Stimulated activated naive CD8-positive, alpha-beta T cell treated with anti-CD3 and anti-CD28 coated beads, Interleukin-15, Interleukin-2, amounts not matched to agents 100 ng/mL and 50 ng/mL, for 24 hours (primary cell): ENCODE measurements at regions not wholly inside any gene's neighbourhood (a gene's known extent, or its start where the extent isn't known, plus 50 kb on each side); places are given as distances from the start of the nearest gene placed in this dataset.

Experiments
- H3K27ac Mint-ChIP-seq: one replicate; pipeline ENCODE4 v1.8.0; 2021; ENCODE audit warnings: mild to moderate bottlenecking, mixed read lengths
- H3K27me3 Mint-ChIP-seq: one replicate; pipeline ENCODE4 v1.8.0; 2021; ENCODE audit warnings: mixed read lengths
- H3K36me3 Mint-ChIP-seq: one replicate; pipeline ENCODE4 v1.8.0; 2021; ENCODE audit warnings: low read depth, mixed read lengths
- H3K4me1 Mint-ChIP-seq: one replicate; pipeline ENCODE4 v1.8.0; 2021; ENCODE audit warnings: low read depth, mixed read lengths
- H3K4me3 Mint-ChIP-seq: one replicate; pipeline ENCODE4 v1.8.0; 2021; ENCODE audit warnings: mild to moderate bottlenecking, mixed read lengths
- H3K9me3 Mint-ChIP-seq: one replicate; pipeline ENCODE4 v1.8.0; 2021; ENCODE audit warnings: mixed read lengths

GRCh38 chr4:19945501-19945900, 306.2 kb upstream of the SLIT2 start:
- Mint-ChIP-seq H3K27ac (no peak overlapping the region), H3K4me1 (no peaks in the 10 kb centered on the region), H3K4me3 (no peak overlapping the region), H3K36me3 (no peaks in the 10 kb centered on the region), H3K9me3 (no peaks in the 10 kb centered on the region), H3K27me3 (no peaks in the 10 kb centered on the region)

- H3K27me3 Mint-ChIP-seq = no peaks in the 10 kb centered on the region
These were observed 306.9 kb upstream of the SLIT2 start for GRCh38 chr4:19944806-19945205.

GRCh38 chr4:19944251-19944650, 307.5 kb upstream of the SLIT2 start:
- H3K4me3 Mint-ChIP-seq = no peak overlapping the region
- H3K27me3 Mint-ChIP-seq = no peaks in the 10 kb centered on the region
- H3K36me3 Mint-ChIP-seq = no peaks in the 10 kb centered on the region
- no peak overlapping the region for H3K27ac Mint-ChIP-seq
- H3K4me1 Mint-ChIP-seq = no peaks in the 10 kb centered on the region
- H3K9me3 Mint-ChIP-seq = no peaks in the 10 kb centered on the region

More at GRCh38 chr4:19944806-19945205, 306.9 kb upstream of the SLIT2 start:
- Mint-ChIP-seq H3K9me3 (no peaks in the 10 kb centered on the region), H3K36me3 (no peaks in the 10 kb centered on the region), H3K27ac (no peak overlapping the region), H3K4me1 (no peaks in the 10 kb centered on the region), H3K4me3 (no peak overlapping the region)

GRCh38 chr4:19941434-19941833, 310.3 kb upstream of the SLIT2 start:
- H3K9me3 Mint-ChIP-seq = peaks cover 3% of the 10 kb centered on the region
- H3K27ac Mint-ChIP-seq = no peak overlapping the region
- H3K36me3 Mint-ChIP-seq = no peaks in the 10 kb centered on the region
- no peaks in the 10 kb centered on the region for H3K4me1 Mint-ChIP-seq
- no peaks in the 10 kb centered on the region for H3K27me3 Mint-ChIP-seq
- no peak overlapping the region for H3K4me3 Mint-ChIP-seq

GRCh38 chr4:19940861-19941260, 310.8 kb upstream of the SLIT2 start:
- Mint-ChIP-seq H3K27ac (no peak overlapping the region), H3K4me1 (no peaks in the 10 kb centered on the region), H3K36me3 (no peaks in the 10 kb centered on the region), H3K9me3 (peaks cover 4% of the 10 kb centered on the region), H3K4me3 (no peak overlapping the region), H3K27me3 (no peaks in the 10 kb centered on the region)

- no peak overlapping the region for H3K4me3 Mint-ChIP-seq
- H3K4me1 Mint-ChIP-seq = no peaks in the 10 kb centered on the region
- H3K27ac Mint-ChIP-seq = no peak overlapping the region
- H3K27me3 Mint-ChIP-seq = no peaks in the 10 kb centered on the region
- H3K36me3 Mint-ChIP-seq = no peaks in the 10 kb centered on the region
- H3K9me3 Mint-ChIP-seq = peaks cover 12% of the 10 kb centered on the region
These were observed 315.2 kb upstream of the SLIT2 start for GRCh38 chr4:19936476-19936875.

- no peaks in the 10 kb centered on the region for H3K4me1 Mint-ChIP-seq
- H3K4me3 Mint-ChIP-seq = no peak overlapping the region
- H3K36me3 Mint-ChIP-seq = no peaks in the 10 kb centered on the region
- peaks cover 12% of the 10 kb centered on the region for H3K9me3 Mint-ChIP-seq
- H3K27me3 Mint-ChIP-seq = no peaks in the 10 kb centered on the region
- no peak overlapping the region for H3K27ac Mint-ChIP-seq
These were observed 321.0 kb upstream of the SLIT2 start for GRCh38 chr4:19930742-19931141.

GRCh38 chr4:19927381-19927780, 324.3 kb upstream of the SLIT2 start:
- no peaks in the 10 kb centered on the region for H3K4me1 Mint-ChIP-seq
- H3K36me3 Mint-ChIP-seq = no peaks in the 10 kb centered on the region
- peaks cover 8% of the 10 kb centered on the region for H3K9me3 Mint-ChIP-seq
- H3K27me3 Mint-ChIP-seq = no peaks in the 10 kb centered on the region
- H3K4me3 Mint-ChIP-seq = no peak overlapping the region
- H3K27ac Mint-ChIP-seq = no peak overlapping the region

GRCh38 chr4:19925516-19925915, 326.2 kb upstream of the SLIT2 start:
- H3K36me3 Mint-ChIP-seq = no peaks in the 10 kb centered on the region
- H3K27ac Mint-ChIP-seq = no peak overlapping the region

GRCh38 chr4:19924761-19925160, 326.9 kb upstream of the SLIT2 start:
- Mint-ChIP-seq H3K27ac (no peak overlapping the region), H3K4me3 (no peak overlapping the region), H3K9me3 (peaks cover 8% of the 10 kb centered on the region), H3K27me3 (no peaks in the 10 kb centered on the region), H3K36me3 (no peaks in the 10 kb centered on the region), H3K4me1 (no peaks in the 10 kb centered on the region)

More at GRCh38 chr4:19925516-19925915, 326.2 kb upstream of the SLIT2 start:
- Mint-ChIP-seq H3K4me1 (no peaks in the 10 kb centered on the region), H3K4me3 (no peak overlapping the region), H3K9me3 (peaks cover 8% of the 10 kb centered on the region), H3K27me3 (no peaks in the 10 kb centered on the region)

- H3K36me3 Mint-ChIP-seq = no peaks in the 10 kb centered on the region
- no peaks in the 10 kb centered on the region for H3K27me3 Mint-ChIP-seq
- H3K27ac Mint-ChIP-seq = no peak overlapping the region
- peaks cover 12% of the 10 kb centered on the region for H3K9me3 Mint-ChIP-seq
- H3K4me1 Mint-ChIP-seq = no peaks in the 10 kb centered on the region
- H3K4me3 Mint-ChIP-seq = no peak overlapping the region
These were observed 336.4 kb upstream of the SLIT2 start for GRCh38 chr4:19915276-19915675.

GRCh38 chr4:19913650-19914049, 338.1 kb upstream of the SLIT2 start:
- Mint-ChIP-seq H3K4me3 (no peak overlapping the region), H3K4me1 (no peaks in the 10 kb centered on the region), H3K9me3 (peaks cover 15% of the 10 kb centered on the region), H3K36me3 (no peaks in the 10 kb centered on the region), H3K27ac (no peak overlapping the region), H3K27me3 (no peaks in the 10 kb centered on the region)

- H3K27ac Mint-ChIP-seq = no peak overlapping the region
- H3K4me1 Mint-ChIP-seq = no peaks in the 10 kb centered on the region
- peaks cover 9% of the 10 kb centered on the region for H3K9me3 Mint-ChIP-seq
- no peaks in the 10 kb centered on the region for H3K36me3 Mint-ChIP-seq
- no peaks in the 10 kb centered on the region for H3K27me3 Mint-ChIP-seq
- H3K4me3 Mint-ChIP-seq = no peak overlapping the region
These were observed 340.7 kb upstream of the SLIT2 start for GRCh38 chr4:19910861-19911525.

- Mint-ChIP-seq H3K4me3 (no peak overlapping the region), H3K36me3 (no peaks in the 10 kb centered on the region), H3K27ac (no peak overlapping the region), H3K9me3 (peaks cover 8% of the 10 kb centered on the region), H3K27me3 (no peaks in the 10 kb centered on the region), H3K4me1 (no peaks in the 10 kb centered on the region)
These were observed 346.7 kb upstream of the SLIT2 start for GRCh38 chr4:19905024-19905423.

GRCh38 chr4:19888587-19888986, 363.1 kb upstream of the SLIT2 start:
- H3K4me1 Mint-ChIP-seq = no peaks in the 10 kb centered on the region
- no peaks in the 10 kb centered on the region for H3K36me3 Mint-ChIP-seq
- H3K4me3 Mint-ChIP-seq = no peak overlapping the region
- peaks cover 17% of the 10 kb centered on the region for H3K9me3 Mint-ChIP-seq
- no peaks in the 10 kb centered on the region for H3K27me3 Mint-ChIP-seq
- H3K27ac Mint-ChIP-seq = no peak overlapping the region

- no peak overlapping the region for H3K4me3 Mint-ChIP-seq
- H3K27me3 Mint-ChIP-seq = no peaks in the 10 kb centered on the region
- H3K9me3 Mint-ChIP-seq = peaks cover 14% of the 10 kb centered on the region
- H3K27ac Mint-ChIP-seq = no peak overlapping the region
- no peaks in the 10 kb centered on the region for H3K4me1 Mint-ChIP-seq
- no peaks in the 10 kb centered on the region for H3K36me3 Mint-ChIP-seq
These were observed 367.9 kb upstream of the SLIT2 start for GRCh38 chr4:19883841-19884240.
